ENCODE measurements at regions not wholly inside any gene's neighbourhood (a gene's known extent, or its start where the extent isn't known, plus 50 kb on each side); places are given as distances from the start of the nearest gene placed in this dataset.
A peak's percentile ranks its signal among the peaks of the same experiment; 100 is the strongest.

- H2AFZ ChIP-seq: peak overlapping the region; percentile 54
- no peaks in the 10 kb centered on the region for H4K20me1 ChIP-seq (replicated peaks; ENCODE audit: insufficient read depth)
- peaks cover 3% of the 10 kb centered on the region; the same call in 1 of the 2 replicates for H3K4me1 ChIP-seq (ENCODE audit: insufficient read depth)
- ATAC-seq (no peak; the same call in 2 of the 3 replicates), DNase-seq (ENCODE audit: low spot score) (no peak)
- no peaks in the 10 kb centered on the region for H3K27me3 ChIP-seq (ENCODE audit: insufficient read depth)
- no peaks in the 10 kb centered on the region for H3K36me3 ChIP-seq (ENCODE audit: insufficient read depth)
- Mint-ChIP-seq H3K27me3 (ENCODE audit: insufficient read depth, low read depth, poor library complexity) (peaks cover 13% of the 10 kb centered on the region), H3K4me1 (peaks cover 14% of the 10 kb centered on the region; the same call in 2 of the 3 replicates), H3K9me3 (no peaks in the 10 kb centered on the region), H3K4me3 (no peak overlapping the region), H3K36me3 (ENCODE audit: low read depth) (no peaks in the 10 kb centered on the region), H3K27ac (no peak overlapping the region; the same call in 1 of the 2 replicates)
- no peak overlapping the region for H3K27ac ChIP-seq (ENCODE audit: low read depth)
- H3K4me2 ChIP-seq: no peak overlapping the region
- no peak overlapping the region for H3K4me3 ChIP-seq
- TF ChIP-seq ZNF114 (CRISPR knock-in tag; IDR thresholded peaks at IDR 0.05): no peak
- TF ChIP-seq STAT1 (IDR thresholded peaks at IDR 0.05; ENCODE audit: unreplicated experiment): no peak
- no peak for TF ChIP-seq CREB1 (CRISPR knock-in tag; IDR thresholded peaks at IDR 0.05; ENCODE audit: low read depth)
- no peak for TF ChIP-seq POLR2AphosphoS5 (IDR thresholded peaks at IDR 0.05; ENCODE audit: low read depth)
- TF ChIP-seq EZH2 (IDR thresholded peaks at IDR 0.05; ENCODE audit: low read depth, unreplicated experiment): no peak
- no peak for TF ChIP-seq ZNF462 (CRISPR knock-in tag; IDR thresholded peaks at IDR 0.05)
- TF ChIP-seq CTCF (conservative IDR thresholded peaks at IDR 0.05; ENCODE audit: low read depth in 2 of 2): no peak
- TF ChIP-seq REST (IDR thresholded peaks at IDR 0.05; ENCODE audit: unreplicated experiment): no peak
- TF ChIP-seq ETS1 (IDR thresholded peaks at IDR 0.05): no peak
- no peak for TF ChIP-seq EZH2phosphoT487 (IDR thresholded peaks at IDR 0.05; ENCODE audit: unreplicated experiment)
- no peak for TF ChIP-seq JUNB (IDR thresholded peaks at IDR 0.05; ENCODE audit: unreplicated experiment)
- no peak for TF ChIP-seq ZNF331 (CRISPR knock-in tag; IDR thresholded peaks at IDR 0.05; ENCODE audit: low read depth)
- TF ChIP-seq NANOG (IDR thresholded peaks at IDR 0.05; ENCODE audit: borderline replicate concordance): no peak
- H3F3A ChIP-seq (replicated peaks; ENCODE audit: low read depth): no peaks in the 10 kb centered on the region
- no peaks in the 10 kb centered on the region for H3K79me2 ChIP-seq (replicated peaks; ENCODE audit: insufficient read depth)
- H3K9me2 ChIP-seq (ENCODE audit: insufficient read depth): peaks cover 6% of the 10 kb centered on the region; the same call in 1 of the 2 replicates
Observed at GRCh38 chr12:93015871-93016751, 87.0 kb upstream of the EEA1 start.
